HG03457 (cell line): ENCODE measurements at regions not wholly inside any gene's neighbourhood (a gene's known extent, or its start where the extent isn't known, plus 50 kb on each side); places are given as distances from the start of the nearest gene placed in this dataset.
"Not testable (repeated sequence)": the region's sequence is repeated elsewhere in the genome, so short reads cannot be mapped to it uniquely, and the experiment has no call there.

ENCODE experiments used
- ATAC-seq: cut with Tn5 transposase; IDR thresholded peaks from one replicate; pipeline ENCODE4 v1.9.1; 2021; ENCODE audit warnings: moderate number of reproducible peaks; ENCODE audit not compliant: unreplicated experiment

DNA sequence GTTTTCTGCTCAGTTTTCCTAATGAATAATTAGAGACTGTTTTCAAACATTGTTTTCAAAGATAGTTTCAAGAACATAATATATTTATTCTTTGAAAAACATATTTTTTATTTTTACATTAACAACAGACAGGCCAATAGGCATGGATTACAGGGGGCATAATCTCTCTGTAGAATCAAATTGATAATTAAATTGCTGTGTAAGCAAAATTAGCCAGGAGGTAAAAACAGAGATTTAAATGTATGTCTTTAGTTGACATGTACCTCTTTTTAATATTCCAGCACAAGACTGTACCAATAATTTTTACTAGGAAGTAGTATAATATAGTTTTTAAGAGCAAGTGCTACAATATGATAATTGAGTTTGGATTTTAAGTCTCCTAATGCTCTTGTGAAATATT lies 1444.5 kb downstream of the BRINP3 start:
- ATAC-seq, result no peak

DNA sequence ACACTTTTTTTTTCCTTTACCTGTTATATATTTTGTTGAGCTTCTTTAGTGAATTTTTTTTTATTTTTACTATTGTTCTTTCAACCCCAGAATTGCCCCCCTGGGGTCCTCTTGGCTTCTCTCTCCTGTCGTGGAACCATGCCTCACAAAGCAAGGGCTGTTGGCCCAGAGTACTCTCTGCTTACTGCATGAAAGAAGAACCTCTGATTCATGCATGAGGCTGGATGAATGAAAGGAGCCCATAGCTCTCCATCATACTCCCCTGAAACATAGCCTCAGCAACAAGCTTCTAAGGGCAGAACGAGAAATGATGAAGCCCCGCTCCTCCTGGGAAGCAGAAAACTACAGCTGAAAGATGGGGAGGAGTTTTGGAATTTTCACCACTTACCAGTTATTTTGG lies 1441.0 kb downstream of the BRINP3 start:
- no peak for ATAC-seq

DNA sequence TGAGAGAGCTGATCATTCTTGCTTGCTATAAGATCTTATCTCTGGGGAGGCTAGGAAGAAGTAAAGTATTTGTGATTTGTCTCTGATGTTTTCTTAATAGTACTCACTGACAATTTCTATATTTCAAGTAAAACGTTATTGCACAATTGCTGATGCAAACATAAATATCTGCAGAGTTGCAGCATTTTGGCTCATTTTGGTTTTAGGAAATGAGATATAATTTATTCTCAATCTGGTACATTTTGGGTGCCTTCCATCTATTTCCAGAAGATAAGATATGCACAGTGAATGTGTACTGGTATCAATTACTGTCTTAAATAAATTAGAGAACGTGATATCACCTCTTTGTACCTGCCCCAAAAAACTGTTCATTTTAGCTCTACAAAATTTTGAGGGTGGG lies 1431.5 kb downstream of the BRINP3 start:
- no peak for ATAC-seq

DNA sequence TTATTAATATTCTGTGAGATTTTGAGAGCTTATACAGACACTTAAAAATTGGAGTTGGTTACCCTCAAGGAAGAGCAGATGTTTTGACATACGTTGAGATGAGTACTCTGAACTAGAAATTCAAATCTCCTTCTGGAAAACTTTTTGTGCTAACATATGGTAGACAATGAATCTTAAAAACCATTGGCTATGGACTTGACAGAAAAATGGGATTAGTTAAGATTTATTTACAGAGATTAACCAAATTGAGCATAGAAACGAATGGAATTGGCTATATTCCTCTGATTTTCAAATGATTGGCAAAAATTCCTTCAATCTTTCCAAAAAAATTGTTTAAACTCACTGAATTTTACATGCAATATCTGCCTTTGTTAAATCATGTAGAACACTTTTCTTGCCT lies 1392.9 kb downstream of the BRINP3 start:
- no peak for ATAC-seq

DNA sequence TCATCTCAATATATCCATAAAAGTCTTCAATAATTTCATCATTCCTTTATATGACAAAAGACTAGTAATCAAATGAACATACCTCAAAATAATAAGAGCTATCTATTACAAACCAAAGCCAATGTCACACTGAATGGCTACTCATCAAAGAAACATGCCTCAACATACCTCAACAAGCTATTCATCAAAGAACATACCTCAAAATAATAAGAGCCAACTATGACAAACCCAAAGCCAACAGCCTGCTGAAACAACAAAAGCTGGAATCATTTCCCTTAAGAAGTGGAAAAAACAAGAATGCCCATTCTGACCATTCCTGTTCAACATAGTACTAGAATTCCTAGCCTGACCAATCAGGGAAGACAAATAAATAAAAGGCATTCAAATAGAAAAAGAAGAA lies 1373.7 kb downstream of the BRINP3 start:
- ATAC-seq, result no peak

DNA sequence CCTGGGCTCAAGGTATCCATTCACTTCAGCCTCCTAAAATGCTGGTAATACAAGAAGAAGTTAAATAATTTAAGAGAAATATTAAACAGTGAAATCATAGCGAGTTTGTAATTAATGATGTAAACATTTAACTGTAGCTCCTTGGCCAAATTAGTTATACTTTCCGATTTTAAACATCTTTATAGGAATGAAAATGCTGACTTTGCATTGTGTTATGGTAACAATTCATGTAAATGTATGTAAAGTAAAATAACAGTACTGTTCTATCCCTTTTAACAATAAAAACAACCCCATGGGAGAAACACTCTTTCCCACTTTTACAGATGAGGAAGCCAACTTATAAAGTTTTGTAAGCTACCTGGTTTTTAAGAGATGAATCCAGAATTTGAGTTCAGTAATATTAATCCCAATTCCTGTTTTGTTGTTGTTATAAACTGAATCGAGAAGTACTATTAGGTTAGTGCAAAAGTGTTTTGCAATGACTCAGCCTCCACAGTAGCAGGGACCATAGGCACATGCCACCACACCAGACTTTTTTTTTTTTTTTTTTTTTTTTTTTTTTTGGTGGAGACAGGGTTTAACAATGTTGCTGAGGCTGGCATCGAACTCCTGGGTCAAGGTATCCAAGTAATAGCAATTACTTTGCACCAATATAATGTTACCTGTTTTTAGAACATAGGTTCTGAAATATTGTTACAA lies 1360.4 kb downstream of the BRINP3 start:
- no peak for ATAC-seq

DNA sequence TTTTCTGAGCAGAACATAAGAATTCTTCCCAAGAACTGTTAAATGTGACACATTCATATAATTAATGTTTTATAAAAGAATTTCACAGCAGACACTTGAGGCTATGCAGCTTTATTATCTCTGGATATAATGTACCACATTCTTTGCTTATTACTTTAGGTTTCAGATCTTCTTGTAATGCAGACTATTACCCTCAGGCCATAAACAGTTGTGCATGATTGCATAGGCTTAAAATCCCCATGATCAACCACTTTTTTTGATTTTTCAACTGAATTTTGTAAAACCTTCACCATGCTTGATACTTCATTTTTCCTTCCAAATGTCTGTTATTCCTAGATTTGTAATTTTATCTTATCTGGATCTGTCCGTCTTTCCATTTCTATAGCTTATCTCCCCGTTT lies 1355.7 kb downstream of the BRINP3 start:
- ATAC-seq, result no peak

DNA sequence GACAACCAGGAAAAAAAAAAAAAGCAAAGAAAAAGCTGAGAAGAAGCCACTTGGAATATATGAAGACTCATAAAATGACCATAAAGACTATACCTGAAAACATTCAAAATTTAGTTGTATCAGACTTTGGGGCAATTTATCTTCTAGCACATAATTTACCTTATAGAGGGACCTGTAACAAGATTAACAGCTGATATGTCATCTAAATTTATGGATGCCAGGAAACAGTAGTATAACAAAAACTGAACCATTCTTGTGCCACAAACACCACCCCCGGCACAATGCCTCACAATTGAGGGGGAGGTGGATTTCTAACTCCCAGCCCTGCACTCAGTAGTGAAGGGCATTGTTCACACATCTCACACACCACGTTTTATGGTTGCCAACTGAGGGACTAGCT lies 1352.0 kb downstream of the BRINP3 start:
- no peak for ATAC-seq

DNA sequence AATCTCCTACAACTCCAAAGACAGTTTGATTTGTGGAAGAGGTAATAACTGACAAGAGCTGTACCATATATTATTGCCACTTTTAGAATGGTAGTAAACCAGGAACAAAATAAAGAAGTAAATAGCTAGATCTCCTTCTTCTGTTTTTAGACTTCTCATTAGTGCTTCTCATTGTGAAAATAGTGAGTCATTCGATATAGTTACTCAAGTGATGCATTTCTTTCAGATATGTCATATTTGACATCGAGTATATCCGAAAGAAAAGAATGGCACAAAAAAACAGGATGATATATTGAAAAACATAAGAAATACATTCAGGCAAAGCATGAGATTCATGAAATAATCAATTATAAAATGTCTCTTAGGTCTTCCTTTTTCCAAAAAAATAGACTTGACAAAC lies 1346.1 kb downstream of the BRINP3 start:
- no peak for ATAC-seq

DNA sequence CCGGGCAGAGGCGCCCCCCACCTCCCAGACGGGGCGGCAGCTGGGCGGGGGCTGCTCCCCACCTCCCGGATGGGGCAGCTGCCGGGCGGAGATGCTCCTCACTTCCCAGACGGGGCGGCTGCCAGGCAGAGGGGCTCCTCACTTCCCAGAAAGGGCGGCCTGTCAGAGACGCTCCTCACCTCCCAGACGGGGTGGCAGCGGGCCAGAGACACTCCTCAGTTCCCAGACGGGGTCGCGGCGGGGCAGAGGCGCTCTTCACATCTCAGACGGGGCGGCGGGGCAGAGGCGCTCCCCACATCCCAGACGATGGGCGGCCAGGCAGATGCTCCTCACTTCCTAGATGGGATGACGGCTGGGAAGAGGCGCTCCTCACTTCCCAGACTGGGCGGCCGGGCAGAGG lies 1337.9 kb downstream of the BRINP3 start:
- not testable (repeated sequence) for ATAC-seq

DNA sequence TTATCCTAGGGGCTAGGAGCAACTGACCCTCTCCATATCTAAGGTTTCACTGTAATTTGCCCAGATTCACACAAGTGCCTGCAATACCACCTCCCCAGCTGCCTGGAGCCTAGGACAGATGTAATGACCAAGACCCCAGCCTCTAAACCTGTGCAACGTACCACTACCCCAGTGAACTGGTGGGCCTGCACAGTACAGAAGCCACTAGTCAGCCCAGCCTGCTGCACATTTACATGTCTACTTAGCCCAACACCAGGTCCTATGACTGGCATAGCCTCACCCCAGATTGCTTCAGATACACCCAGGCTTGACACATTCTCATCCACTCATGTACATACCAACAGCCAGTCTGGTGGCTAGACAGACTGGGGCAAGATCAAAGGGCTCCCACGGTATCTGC lies 1336.6 kb downstream of the BRINP3 start:
- no peak for ATAC-seq

DNA sequence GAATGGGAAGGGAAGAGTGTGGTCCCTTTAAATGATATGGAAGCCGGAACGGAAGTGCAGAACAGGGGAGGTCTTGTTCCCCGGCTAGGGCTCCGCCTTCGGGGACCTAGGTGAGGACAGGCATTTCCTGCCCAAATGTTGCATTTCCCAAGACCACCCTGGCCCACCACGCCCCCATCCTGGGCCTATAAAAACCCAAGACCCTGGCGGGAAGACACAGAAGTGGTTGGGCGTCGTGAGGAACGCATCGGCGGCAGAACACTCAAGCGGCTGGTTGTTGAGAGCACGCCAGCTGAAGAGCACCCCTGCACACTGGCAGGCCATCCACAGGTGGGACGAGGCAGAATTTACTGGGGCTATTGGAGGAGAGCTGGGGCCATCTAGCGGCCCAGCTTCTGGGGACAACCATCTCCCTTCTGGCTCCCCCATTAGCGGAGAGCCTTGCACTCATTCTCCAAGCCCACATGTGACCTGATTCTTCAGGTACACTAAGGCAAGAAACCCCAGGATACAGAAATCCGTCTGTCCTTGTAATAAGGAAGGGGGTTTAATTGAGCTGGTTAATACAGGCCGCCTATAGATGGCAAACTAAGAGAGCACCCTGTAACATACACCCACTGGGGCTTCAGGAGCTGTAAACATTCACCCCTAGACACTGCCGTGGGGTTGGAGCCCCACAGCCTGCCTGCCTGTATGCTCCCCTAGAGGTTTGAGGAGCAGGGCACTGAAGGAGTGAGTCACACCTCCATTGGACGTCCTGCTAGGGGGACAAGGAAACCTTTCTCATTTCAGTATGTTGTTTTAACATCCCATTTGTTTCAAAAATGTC lies 1327.9 kb downstream of the BRINP3 start:
- ATAC-seq, result no peak

DNA sequence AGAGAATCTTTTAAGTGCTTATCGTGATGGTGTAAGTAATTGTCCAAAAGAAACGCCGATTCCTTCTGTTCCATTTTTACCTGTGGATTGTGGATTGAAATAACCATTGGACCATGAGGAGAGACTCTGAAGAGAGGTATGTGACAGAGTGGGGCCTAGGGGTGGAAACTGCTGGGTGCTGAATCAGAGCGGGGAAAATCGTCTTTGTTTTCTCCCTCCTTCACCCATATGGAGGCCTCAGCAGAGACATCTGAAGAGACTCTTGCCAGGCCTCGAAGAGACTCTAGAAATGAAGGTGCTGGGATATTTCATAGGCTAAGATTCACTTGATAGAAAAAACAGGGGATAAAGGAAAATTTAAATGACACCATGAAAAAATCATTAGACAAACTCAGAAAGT lies 1327.0 kb downstream of the BRINP3 start:
- ATAC-seq, result no peak

DNA sequence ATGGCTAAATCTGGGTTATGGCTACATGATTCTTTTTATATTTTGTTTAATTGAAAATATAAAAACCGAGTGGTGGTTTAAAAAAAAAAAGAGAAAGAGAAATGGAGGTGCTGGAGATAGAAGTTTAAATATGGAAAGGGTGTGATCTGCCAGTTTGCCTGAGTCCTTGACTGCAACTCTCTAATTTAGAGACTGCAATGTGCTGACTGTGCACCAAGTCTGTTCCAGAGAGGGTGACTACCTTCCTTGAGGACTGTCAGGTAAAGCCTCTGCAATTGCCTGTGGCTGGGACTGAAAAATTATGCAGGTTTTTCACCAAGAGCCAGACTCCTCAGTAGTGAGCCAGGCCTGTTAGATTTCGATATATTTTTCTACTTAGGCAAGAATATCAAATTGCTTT lies 1326.3 kb downstream of the BRINP3 start:
- no peak for ATAC-seq

DNA sequence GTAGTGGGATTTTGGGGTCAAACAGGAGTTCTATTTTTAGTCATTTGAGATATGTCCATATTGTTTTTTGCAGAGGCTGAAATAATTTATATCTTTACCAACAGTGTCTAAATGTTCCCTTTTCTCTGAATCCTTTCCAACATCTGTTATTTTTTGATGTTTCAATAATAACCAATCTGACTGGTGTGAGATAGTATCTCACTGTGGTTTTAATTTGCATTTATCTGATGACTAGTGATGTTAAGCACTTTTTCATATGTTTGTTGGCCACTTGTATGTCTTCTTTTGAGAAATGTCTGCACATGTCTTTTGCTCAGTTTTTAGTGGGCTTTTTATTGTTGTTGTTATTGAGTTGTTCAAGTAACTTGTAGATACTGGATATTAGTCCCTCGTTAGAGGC lies 1325.0 kb downstream of the BRINP3 start:
- no peak for ATAC-seq

DNA sequence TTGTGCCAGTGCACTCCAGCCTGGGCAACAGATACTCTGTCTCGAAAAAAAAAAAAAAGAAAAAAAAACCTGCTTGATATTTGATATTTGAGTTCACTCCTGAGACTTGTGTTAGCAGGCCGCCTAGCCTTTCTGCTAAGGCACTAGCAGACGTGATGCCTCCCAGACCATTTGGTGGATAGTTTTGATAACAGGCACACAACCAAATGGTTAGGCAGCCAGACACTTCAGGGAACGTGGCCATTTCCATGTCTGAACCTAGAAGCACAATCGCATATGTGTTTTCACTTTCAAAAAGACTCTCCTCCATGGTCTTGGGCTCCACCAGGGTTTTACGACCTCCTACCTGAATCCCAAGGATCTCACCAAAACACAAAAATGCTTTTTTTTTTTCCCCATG lies 1319.5 kb downstream of the BRINP3 start:
- ATAC-seq, result no peak

DNA sequence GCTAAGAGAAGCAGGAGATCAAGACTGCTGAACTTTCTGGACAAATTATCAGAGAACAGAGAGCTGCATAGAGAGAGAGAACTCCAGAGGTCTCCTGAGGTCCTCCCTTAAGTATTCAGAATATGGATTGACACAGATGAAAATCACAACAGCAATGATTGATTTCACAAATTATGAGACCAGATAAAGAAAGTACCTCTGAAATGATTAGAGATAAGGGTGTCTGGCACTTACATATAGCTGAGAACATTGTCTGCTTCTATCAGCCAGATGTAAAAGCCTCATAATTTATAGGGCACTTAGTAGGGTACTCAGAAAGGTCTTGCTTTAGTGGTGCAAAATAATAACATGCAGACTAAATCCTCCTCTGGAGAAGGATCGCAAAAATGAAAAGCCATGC lies 1301.8 kb downstream of the BRINP3 start:
- no peak for ATAC-seq

DNA sequence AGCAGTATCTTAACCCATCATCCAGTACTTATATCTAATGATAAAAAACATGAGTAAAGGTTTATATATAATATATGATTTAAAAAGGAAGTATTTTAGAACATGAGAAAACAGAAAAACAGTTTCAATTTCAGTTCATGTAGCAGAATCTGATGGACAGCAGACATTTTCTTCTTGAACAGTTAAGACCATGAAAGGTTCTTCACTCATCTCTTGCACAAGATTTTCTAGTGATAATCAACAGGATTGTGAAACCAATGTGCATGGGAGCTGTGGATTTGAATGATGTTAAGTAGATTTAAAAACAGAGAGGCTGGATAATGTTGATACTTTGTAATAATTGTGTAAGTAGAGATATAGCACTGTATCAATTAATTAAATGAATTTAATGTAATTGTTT lies 1297.6 kb downstream of the BRINP3 start:
- no peak for ATAC-seq

DNA sequence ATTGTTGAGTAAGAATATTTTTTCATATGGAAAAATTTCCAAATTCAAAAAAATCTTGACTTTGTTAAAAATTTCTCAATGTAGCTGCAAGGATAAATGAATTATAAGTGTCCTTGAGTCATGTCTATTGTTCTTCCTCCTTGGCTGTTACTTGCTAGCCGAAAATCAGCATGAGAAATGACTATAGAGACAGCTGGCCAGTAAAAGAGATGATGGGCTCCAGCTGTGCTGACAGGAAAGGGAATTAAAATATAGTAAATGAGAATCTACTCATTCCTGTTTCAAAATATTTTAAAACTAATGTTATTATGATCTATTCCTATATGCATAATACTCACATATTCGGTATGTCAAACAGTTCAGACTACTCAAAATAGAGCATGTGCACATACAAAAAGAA lies 1292.6 kb downstream of the BRINP3 start:
- ATAC-seq, result no peak

DNA sequence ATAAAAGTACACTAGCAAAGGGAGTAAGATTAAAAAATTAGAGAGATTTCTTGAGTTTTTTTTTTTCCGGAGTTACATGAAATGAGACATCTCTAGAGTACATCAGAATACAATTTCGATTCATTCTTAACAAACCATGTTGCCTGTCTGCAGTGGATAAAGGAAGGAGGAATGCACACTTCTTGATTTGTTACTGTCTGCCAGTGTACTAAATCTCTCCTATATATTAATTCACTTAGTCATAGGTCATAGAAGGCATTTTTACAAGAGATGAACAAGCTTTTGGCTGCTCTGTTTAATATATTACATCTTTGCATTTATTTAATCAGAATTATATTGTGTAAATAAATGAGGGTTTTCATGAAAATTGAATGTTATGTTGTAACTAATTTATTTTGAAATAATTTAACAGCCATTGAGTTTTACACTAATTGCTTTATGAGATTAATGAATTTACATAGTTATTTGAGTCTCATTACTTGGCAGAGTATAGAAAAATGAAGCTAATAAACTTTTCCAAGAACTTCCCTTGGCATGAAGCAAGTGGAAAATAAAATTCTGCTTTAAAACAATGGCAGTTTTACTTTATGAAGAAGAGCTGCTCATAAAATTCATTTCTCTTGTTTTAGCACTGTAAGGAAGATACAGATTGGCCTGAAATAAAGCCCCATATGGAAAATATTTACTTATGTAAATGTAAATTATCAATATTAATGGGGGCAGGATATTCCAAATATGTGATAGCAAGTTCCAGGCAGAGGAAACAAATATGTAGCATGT lies 1284.7 kb downstream of the BRINP3 start:
- ATAC-seq, result no peak

DNA sequence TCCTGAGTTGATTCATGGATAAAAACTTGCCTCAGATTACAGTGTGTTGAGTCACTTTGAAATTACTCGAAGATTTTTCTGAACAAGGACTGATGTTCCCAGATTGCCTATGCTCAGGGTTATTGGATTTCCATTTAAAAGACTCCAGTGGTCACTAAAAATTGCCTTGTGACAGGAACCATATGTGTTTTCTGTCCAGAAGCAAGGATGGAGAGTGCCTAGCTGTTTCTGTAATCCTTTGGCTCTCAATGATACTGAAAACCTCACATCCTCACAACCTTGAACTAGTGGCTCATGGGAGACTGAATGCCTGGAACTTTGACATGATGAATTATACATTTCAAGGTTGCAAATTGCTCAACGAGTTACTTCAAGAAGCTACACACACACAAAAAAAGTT lies 1271.8 kb downstream of the BRINP3 start:
- no peak for ATAC-seq

DNA sequence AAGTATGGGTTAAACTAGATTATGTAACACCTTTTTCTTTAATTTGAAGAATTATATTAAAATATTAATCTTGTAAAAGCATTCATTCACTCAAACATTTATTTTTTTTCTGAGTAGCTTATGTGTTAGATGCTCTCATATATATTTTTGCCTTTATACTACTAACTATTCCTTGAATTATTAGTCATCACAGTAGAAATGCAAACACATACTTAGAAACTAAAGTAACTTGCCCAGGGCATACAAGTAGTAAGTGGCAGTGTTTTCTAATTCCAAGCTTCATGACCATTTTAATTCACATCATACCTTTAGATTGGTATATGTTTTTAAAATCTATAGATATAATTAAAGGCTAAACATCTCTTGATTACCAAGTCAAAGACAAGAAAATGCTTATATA lies 1271.0 kb downstream of the BRINP3 start:
- no peak for ATAC-seq
